Endodermal cell (in vitro differentiated cells): ENCODE measurements at regions not wholly inside any gene's neighbourhood (a gene's known extent, or its start where the extent isn't known, plus 50 kb on each side); places are given as distances from the start of the nearest gene placed in this dataset.

Experiments used
- DNase-seq: peaks from one replicate; pipeline ENCODE4 v3.0.0-alpha.2; 2017
- H3K27ac ChIP-seq: 2 replicates; pipeline ENCODE4 v1.5.1; 2013; ENCODE audit warnings: mild to moderate bottlenecking, low read depth, low read length, moderate library complexity
- H3K27me3 ChIP-seq: 2 replicates; pipeline ENCODE4 v1.6.1; 2013; ENCODE audit warnings: mild to moderate bottlenecking, low read length, moderate library complexity; ENCODE audit not compliant: insufficient read depth, control insufficient read depth, poor library complexity, severe bottlenecking
- H3K36me3 ChIP-seq: 2 replicates; pipeline ENCODE4 v1.7.0; 2013; ENCODE audit warnings: mild to moderate bottlenecking, low read length, moderate library complexity; ENCODE audit not compliant: control insufficient read depth, insufficient read depth
- H3K4me1 ChIP-seq: one replicate; pipeline ENCODE4 v1.7.0; 2013; ENCODE audit warnings: low read length; ENCODE audit not compliant: control insufficient read depth, insufficient read depth
- H3K4me3 ChIP-seq: 2 replicates; pipeline ENCODE4 v1.5.1; 2013; ENCODE audit warnings: mild to moderate bottlenecking, low read length, moderate library complexity
- H3K9ac ChIP-seq: 2 replicates; pipeline ENCODE4 v1.6.1; 2013; ENCODE audit warnings: mild to moderate bottlenecking, low read length, moderate library complexity; ENCODE audit not compliant: poor library complexity, severe bottlenecking; ENCODE audit errors: extremely low read depth
- H3K9me3 ChIP-seq: 2 replicates; pipeline ENCODE4 v1.6.1; 2013; ENCODE audit warnings: mild to moderate bottlenecking, low read length, moderate library complexity; ENCODE audit not compliant: control insufficient read depth
- H3K27ac Mint-ChIP-seq: 2 replicates; pipeline ENCODE4 v1.8.0; 2020; ENCODE audit warnings: mixed read lengths
- H3K27me3 Mint-ChIP-seq: 2 replicates; pipeline ENCODE4 v1.8.0; 2021; ENCODE audit warnings: mild to moderate bottlenecking, mixed read lengths; ENCODE audit not compliant: insufficient read depth
- H3K36me3 Mint-ChIP-seq: 2 replicates; pipeline ENCODE4 v1.8.0; 2020; ENCODE audit warnings: low read depth, mixed read lengths
- H3K4me1 Mint-ChIP-seq: 2 replicates; pipeline ENCODE4 v1.8.0; 2020; ENCODE audit warnings: mixed read lengths
- H3K4me3 Mint-ChIP-seq: 2 replicates; pipeline ENCODE4 v1.8.0; 2020; ENCODE audit warnings: mild to moderate bottlenecking, moderate library complexity, mixed read lengths
- H3K9me3 Mint-ChIP-seq: 2 replicates; pipeline ENCODE4 v1.8.0; 2020; ENCODE audit warnings: mild to moderate bottlenecking, mixed read lengths
- CTCF ChIP-seq: fragments of 200-600 bp; sonication (generic); conservative IDR thresholded peaks from 2 replicates; pipeline ENCODE4 v1.5.0; 2021; ENCODE audit warnings: antibody characterized with exemption, mild to moderate bottlenecking
- WGBS, 2 experiments: methylation state at CpG; one replicate each; pipeline versions ENCODE4 v1.1.5 to v1.1.7; 2013; ENCODE audit warnings: missing lambda C conversion rate in 2 of 2, mixed read lengths in 1 of 2; ENCODE audit not compliant: insufficient coverage in 1 of 2, insufficient read length in 1 of 2; 5-methylcytosine and 5-hydroxymethylcytosine counted together

GRCh38 chr2:153079315-153079714, 360.9 kb downstream of the ARL6IP6 start:
- Histone ChIP-seq H3K9me3 (no peaks in the 10 kb centered on the region), H3K27me3 (no peaks in the 10 kb centered on the region), H3K27ac (no peak overlapping the region), H3K9ac (no peak overlapping the region), H3K36me3 (no peaks in the 10 kb centered on the region), H3K4me1 (no peaks in the 10 kb centered on the region), H3K4me3 (no peak overlapping the region)
- H3K9me3 Mint-ChIP-seq: no peaks in the 10 kb centered on the region
- no peaks in the 10 kb centered on the region for H3K36me3 Mint-ChIP-seq
- WGBS, 2 experiments: 75% methylated on average over 1 of the region's 1 CpG; no CpG with 5 or more reads in 1 of the 2 experiments
- H3K4me3 Mint-ChIP-seq: no peak overlapping the region
- H3K4me1 Mint-ChIP-seq: no peaks in the 10 kb centered on the region
- DNase-seq: no peak
- H3K27me3 Mint-ChIP-seq: no peaks in the 10 kb centered on the region
- TF ChIP-seq CTCF: no peak
- no peak overlapping the region for H3K27ac Mint-ChIP-seq

- no peak overlapping the region for H3K27ac ChIP-seq
- Mint-ChIP-seq H3K36me3 (no peaks in the 10 kb centered on the region), H3K27me3 (no peaks in the 10 kb centered on the region), H3K4me3 (no peak overlapping the region), H3K27ac (no peak overlapping the region), H3K4me1 (no peaks in the 10 kb centered on the region), H3K9me3 (no peaks in the 10 kb centered on the region)
- no peaks in the 10 kb centered on the region for H3K36me3 ChIP-seq
- no peak overlapping the region for H3K9ac ChIP-seq
- no peaks in the 10 kb centered on the region for H3K27me3 ChIP-seq
- TF ChIP-seq CTCF: no peak
- no peak for DNase-seq
- WGBS, 2 experiments: 95 to 100% methylated on average over 1 to 2 of the region's 2 CpGs
- H3K4me3 ChIP-seq: no peak overlapping the region
- H3K4me1 ChIP-seq: no peaks in the 10 kb centered on the region
- H3K9me3 ChIP-seq: no peaks in the 10 kb centered on the region
These were observed 358.9 kb downstream of the ARL6IP6 start for GRCh38 chr2:153077311-153077710.

- Histone ChIP-seq H3K27me3 (no peaks in the 10 kb centered on the region), H3K4me1 (no peaks in the 10 kb centered on the region), H3K4me3 (no peak overlapping the region), H3K9ac (no peak overlapping the region), H3K9me3 (no peaks in the 10 kb centered on the region), H3K36me3 (no peaks in the 10 kb centered on the region), H3K27ac (no peak overlapping the region)
- H3K4me3 Mint-ChIP-seq: no peak overlapping the region
- no peaks in the 10 kb centered on the region for H3K27me3 Mint-ChIP-seq
- no peak for TF ChIP-seq CTCF
- H3K4me1 Mint-ChIP-seq: peaks cover 2% of the 10 kb centered on the region
- no peak overlapping the region for H3K27ac Mint-ChIP-seq
- H3K36me3 Mint-ChIP-seq: no peaks in the 10 kb centered on the region
- DNase-seq: no peak
- H3K9me3 Mint-ChIP-seq: no peaks in the 10 kb centered on the region
- WGBS, 2 experiments: 95 to 100% methylated on average over 1 of the region's 1 CpG
These were observed 355.8 kb downstream of the ARL6IP6 start for GRCh38 chr2:153074207-153074606.
